HUES48 (cell line): ENCODE measurements at regions not wholly inside any gene's neighbourhood (a gene's known extent, or its start where the extent isn't known, plus 50 kb on each side); places are given as distances from the start of the nearest gene placed in this dataset.

Experiments
- H3K27ac ChIP-seq: one replicate; pipeline ENCODE4 v1.7.0; 2013; ENCODE audit warnings: low read depth, low read length, inconsistent platforms
- H3K27me3 ChIP-seq: 2 replicates; pipeline ENCODE4 v1.6.1; 2013; ENCODE audit warnings: mild to moderate bottlenecking, low read length; ENCODE audit not compliant: control insufficient read depth, insufficient read depth
- H3K36me3 ChIP-seq: 2 replicates; pipeline ENCODE4 v1.6.1; 2013; ENCODE audit warnings: low read length; ENCODE audit not compliant: control insufficient read depth, insufficient read depth
- H3K4me1 ChIP-seq: 2 replicates; pipeline ENCODE4 v1.6.1; 2013; ENCODE audit warnings: mild to moderate bottlenecking, low read length; ENCODE audit not compliant: control insufficient read depth, insufficient read depth
- H3K4me3 ChIP-seq: 2 replicates; pipeline ENCODE4 v1.5.1; 2013; ENCODE audit warnings: mild to moderate bottlenecking, low read depth, low read length
- H3K9ac ChIP-seq: 2 replicates; pipeline ENCODE4 v1.6.1; 2013; ENCODE audit warnings: mild to moderate bottlenecking, low read depth, low read length, moderate library complexity
- H3K9me3 ChIP-seq: 2 replicates; pipeline ENCODE4 v1.6.1; 2013; ENCODE audit warnings: low read length; ENCODE audit not compliant: control insufficient read depth, insufficient read depth

GRCh38 chr2:173448938-173449471 is 94.3 kb downstream of the CDCA7 start:
- H3K9ac ChIP-seq: no peak overlapping the region
- H3K9me3 ChIP-seq: no peaks in the 10 kb centered on the region
- H3K4me3 ChIP-seq: peak overlapping the region; percentile 38; the same call in 1 of the 2 replicates
- H3K36me3 ChIP-seq: no peaks in the 10 kb centered on the region
- no peak overlapping the region for H3K27ac ChIP-seq
- no peaks in the 10 kb centered on the region; the same call in 1 of the 2 replicates for H3K27me3 ChIP-seq
- H3K4me1 ChIP-seq: 0 out of 2 replicates have a peak, but pooled peaks cover 6% of the 10 kb centered on the region

DNA sequence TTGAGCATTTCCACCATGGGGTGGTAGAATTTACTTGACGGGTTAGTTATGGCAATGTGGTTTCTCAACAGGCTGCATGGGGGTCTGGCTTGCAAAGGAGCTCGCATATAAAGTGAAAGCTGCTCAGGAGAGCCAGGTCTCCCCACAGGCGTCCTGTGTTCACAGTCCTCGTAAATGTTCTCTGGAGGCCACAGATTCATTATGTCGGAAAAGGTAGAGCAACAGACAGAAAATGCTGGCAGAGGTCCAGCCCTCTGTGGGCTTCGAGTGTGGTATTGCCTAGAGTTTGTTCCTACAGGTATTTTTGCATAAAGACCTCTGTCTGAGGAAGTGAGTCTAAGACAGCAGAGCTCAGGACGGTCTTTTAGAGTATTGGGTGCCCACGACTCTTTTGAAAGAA is 96.4 kb downstream of the CDCA7 start:
- H3K9ac ChIP-seq: no peak overlapping the region
- H3K4me3 ChIP-seq: no peak overlapping the region
- H3K27ac ChIP-seq: no peak overlapping the region
- H3K27me3 ChIP-seq: no peaks in the 10 kb centered on the region; the same call in 1 of the 2 replicates
- H3K9me3 ChIP-seq: no peaks in the 10 kb centered on the region
- 0 out of 2 replicates have a peak, but pooled peaks cover 6% of the 10 kb centered on the region for H3K4me1 ChIP-seq
- H3K36me3 ChIP-seq: no peaks in the 10 kb centered on the region

DNA sequence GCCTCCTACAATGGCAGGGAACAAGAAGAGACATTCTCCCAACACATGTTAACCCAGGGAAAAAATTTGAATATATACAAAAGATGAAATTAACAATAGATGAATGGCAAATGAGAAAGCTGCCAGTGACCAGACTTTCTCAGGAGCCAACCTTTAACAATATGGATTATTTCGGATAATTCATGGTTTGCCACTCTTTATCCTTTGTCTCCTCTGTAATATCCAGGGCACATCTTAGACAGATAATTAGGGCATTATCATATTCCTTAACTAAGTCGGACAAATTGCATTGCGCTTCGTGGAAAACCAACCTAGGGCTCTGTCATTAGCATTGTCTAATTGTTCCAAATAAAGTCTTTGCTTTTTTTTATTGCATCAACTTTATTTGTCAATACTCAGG is 97.3 kb downstream of the CDCA7 start:
- Histone ChIP-seq H3K4me3 (no peak overlapping the region), H3K27me3 (no peaks in the 10 kb centered on the region; the same call in 1 of the 2 replicates), H3K27ac (no peak overlapping the region), H3K9ac (no peak overlapping the region), H3K4me1 (0 out of 2 replicates have a peak, but pooled peaks cover 6% of the 10 kb centered on the region), H3K9me3 (no peaks in the 10 kb centered on the region), H3K36me3 (no peaks in the 10 kb centered on the region)

DNA sequence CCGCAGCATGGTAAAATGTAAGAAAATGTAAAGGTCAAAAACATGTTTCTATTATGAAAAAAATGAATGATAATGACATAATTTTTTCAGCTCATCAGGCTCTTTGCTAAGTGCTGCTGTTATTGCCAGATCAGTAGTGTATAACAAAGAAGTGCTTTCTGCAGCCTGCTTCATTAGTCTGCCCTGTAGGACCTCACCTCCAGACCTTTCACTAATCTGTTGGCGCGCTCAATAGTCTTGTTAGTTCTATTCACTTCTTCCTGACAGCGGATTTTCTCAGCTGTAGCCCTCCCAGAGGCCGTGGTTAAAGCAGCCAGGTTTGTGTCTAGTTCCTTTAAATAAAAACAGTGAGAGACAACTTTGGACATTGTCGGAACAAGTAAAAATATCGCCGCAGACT is 97.7 kb downstream of the CDCA7 start:
- Histone ChIP-seq H3K4me3 (no peak overlapping the region), H3K27me3 (no peaks in the 10 kb centered on the region; the same call in 1 of the 2 replicates), H3K27ac (no peak overlapping the region), H3K4me1 (peaks cover 8% of the 10 kb centered on the region; the same call in 1 of the 2 replicates), H3K9me3 (no peaks in the 10 kb centered on the region), H3K36me3 (no peaks in the 10 kb centered on the region), H3K9ac (no peak overlapping the region)

- no peaks in the 10 kb centered on the region for H3K9me3 ChIP-seq
- H3K9ac ChIP-seq: no peak overlapping the region
- no peak overlapping the region for H3K4me3 ChIP-seq
- H3K27me3 ChIP-seq: no peaks in the 10 kb centered on the region
- H3K4me1 ChIP-seq: peaks cover 3% of the 10 kb centered on the region; the same call in 1 of the 2 replicates
- H3K36me3 ChIP-seq: no peaks in the 10 kb centered on the region
- no peak overlapping the region for H3K27ac ChIP-seq
Measured at GRCh38 chr2:173456960-173457359, 102.3 kb downstream of the CDCA7 start.

DNA sequence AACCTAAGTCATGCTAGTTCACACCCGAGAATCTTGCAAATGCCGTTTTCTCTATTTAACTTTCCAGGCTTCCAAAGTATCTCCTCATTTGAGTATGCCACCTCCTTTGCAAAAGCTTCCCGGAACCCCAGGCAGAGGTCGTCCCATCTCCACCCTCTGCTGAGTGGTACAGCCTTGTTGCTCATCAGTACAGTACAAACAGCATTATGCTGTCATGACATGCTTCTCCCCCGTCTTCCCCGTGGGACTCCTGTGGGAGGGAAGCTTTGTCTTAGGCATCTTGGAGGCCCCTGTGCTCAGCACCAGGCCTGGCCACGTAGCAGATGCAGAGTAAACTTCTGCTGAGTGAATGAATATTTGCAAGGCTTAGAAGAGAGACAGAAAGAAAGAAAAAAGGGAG is 102.7 kb downstream of the CDCA7 start:
- Histone ChIP-seq H3K36me3 (no peaks in the 10 kb centered on the region), H3K4me1 (peaks cover 3% of the 10 kb centered on the region; the same call in 1 of the 2 replicates), H3K4me3 (no peak overlapping the region), H3K27me3 (no peaks in the 10 kb centered on the region), H3K9ac (no peak overlapping the region), H3K9me3 (no peaks in the 10 kb centered on the region), H3K27ac (no peak overlapping the region)

GRCh38 chr2:173458991-173459780 is 104.5 kb downstream of the CDCA7 start:
- no peak overlapping the region for H3K4me3 ChIP-seq
- H3K9me3 ChIP-seq: no peaks in the 10 kb centered on the region
- H3K27me3 ChIP-seq: no peaks in the 10 kb centered on the region
- H3K4me1 ChIP-seq: peaks cover 3% of the 10 kb centered on the region; the same call in 1 of the 2 replicates
- no peak overlapping the region for H3K27ac ChIP-seq
- H3K9ac ChIP-seq: no peak overlapping the region
- H3K36me3 ChIP-seq: no peaks in the 10 kb centered on the region

- Histone ChIP-seq H3K4me1 (no peaks in the 10 kb centered on the region), H3K27ac (no peak overlapping the region), H3K36me3 (no peaks in the 10 kb centered on the region), H3K9me3 (no peaks in the 10 kb centered on the region), H3K9ac (no peak overlapping the region), H3K4me3 (no peak overlapping the region), H3K27me3 (no peaks in the 10 kb centered on the region)
Measured at GRCh38 chr2:173462892-173463840, 108.5 kb downstream of the CDCA7 start.

DNA sequence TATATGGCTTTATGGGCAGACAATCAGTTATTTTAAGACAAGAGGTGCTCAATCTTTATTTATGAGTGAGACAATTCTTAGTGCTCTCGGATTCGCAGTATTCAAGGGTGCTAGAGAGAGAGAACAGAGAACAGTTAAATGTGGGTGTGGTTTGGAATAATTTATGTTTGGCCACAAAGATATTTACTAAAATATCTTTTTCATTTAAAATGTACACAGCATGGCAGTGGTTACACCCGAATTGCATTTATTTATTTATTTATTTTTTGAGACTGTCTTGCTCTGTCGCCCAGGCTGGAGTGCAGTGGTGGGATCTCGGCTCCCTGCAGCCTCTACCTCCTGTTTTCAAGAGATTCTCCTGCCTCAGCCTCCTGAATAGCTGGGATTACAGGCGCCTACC is 109.2 kb downstream of the CDCA7 start:
- Histone ChIP-seq H3K27me3 (no peaks in the 10 kb centered on the region), H3K4me3 (no peak overlapping the region), H3K27ac (no peak overlapping the region), H3K9ac (no peak overlapping the region), H3K4me1 (no peaks in the 10 kb centered on the region), H3K9me3 (no peaks in the 10 kb centered on the region), H3K36me3 (no peaks in the 10 kb centered on the region)

DNA sequence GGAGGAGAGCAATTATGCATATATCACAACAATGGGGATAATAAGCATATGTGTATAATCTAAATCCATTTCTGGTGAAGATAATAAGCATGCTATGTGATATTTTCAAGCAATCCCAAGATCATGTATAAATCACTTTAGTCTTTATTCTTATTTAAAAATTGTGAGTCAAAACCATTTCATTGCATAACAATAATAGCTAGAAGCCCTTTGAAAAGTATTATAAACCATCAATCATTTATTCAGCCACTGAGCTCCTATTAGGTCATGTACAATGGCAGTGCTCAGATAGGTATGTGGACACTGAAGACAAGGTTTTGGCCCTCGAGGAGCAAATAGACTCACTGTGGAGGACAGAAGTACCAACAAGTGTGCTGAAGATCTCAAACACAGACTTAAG is 113.1 kb downstream of the CDCA7 start:
- Histone ChIP-seq H3K4me3 (no peak overlapping the region), H3K36me3 (no peaks in the 10 kb centered on the region), H3K27ac (no peak overlapping the region), H3K9ac (no peak overlapping the region), H3K27me3 (no peaks in the 10 kb centered on the region), H3K4me1 (no peaks in the 10 kb centered on the region), H3K9me3 (no peaks in the 10 kb centered on the region)
